ENCODE measurements at regions not wholly inside any gene's neighbourhood (a gene's known extent, or its start where the extent isn't known, plus 50 kb on each side); places are given as distances from the start of the nearest gene placed in this dataset.

- ATAC-seq = no peak
- Mint-ChIP-seq H3K27ac (no peak overlapping the region), H3K36me3 (no peaks in the 10 kb centered on the region), H3K9me3 (peaks cover 0 to 22% (median 2%) of the 10 kb centered on the region in 11 donors), H3K27me3 (peaks cover 0 to 4% (median 0%) of the 10 kb centered on the region in 5 donors), H3K4me3 (no peak overlapping the region), H3K4me1 (no peaks in the 10 kb centered on the region)
- H3K27ac ChIP-seq (ENCODE audit: low read depth, low read length) = no peak overlapping the region
- DNase-seq = no peak
- no peaks in the 10 kb centered on the region for H3K36me3 ChIP-seq (ENCODE audit: control insufficient read depth in 2 of 3, insufficient read depth in 3 of 3, low read length in 3 of 3)
- H3K4me3 ChIP-seq (ENCODE audit: low read length) = no peak overlapping the region
- CTCF ChIA-PET = no interaction called here
- H3K27me3 ChIP-seq (ENCODE audit: control insufficient read depth in 2 of 2, insufficient read depth in 2 of 2, low read length in 2 of 2) = no peaks in the 10 kb centered on the region
- intact Hi-C loops (cut with micrococcal nuclease) = no loop called here
- no peaks in the 10 kb centered on the region for H3K9me3 ChIP-seq (ENCODE audit: control insufficient read depth in 2 of 3, low read length in 3 of 3)
- POLR2A ChIA-PET = no interaction called here
- no peaks in the 10 kb centered on the region for H3K4me1 ChIP-seq (ENCODE audit: control insufficient read depth in 2 of 2, insufficient read depth in 2 of 2, low read length in 2 of 2)
Observed at GRCh38 chr3:118559286-118559685, 475.4 kb downstream of the IGSF11 start.

GRCh38 chr3:118564800-118565199, 469.8 kb downstream of the IGSF11 start:
- Mint-ChIP-seq H3K27ac (no peak overlapping the region), H3K36me3 (no peaks in the 10 kb centered on the region), H3K9me3 (peaks cover 0 to 36% (median 10%) of the 10 kb centered on the region in 11 donors), H3K27me3 (peaks cover 0 to 4% (median 0%) of the 10 kb centered on the region in 5 donors), H3K4me3 (no peak overlapping the region), H3K4me1 (no peaks in the 10 kb centered on the region)
- Histone ChIP-seq H3K27me3 (ENCODE audit: control insufficient read depth in 2 of 2, insufficient read depth in 2 of 2, low read length in 2 of 2) (no peaks in the 10 kb centered on the region), H3K36me3 (ENCODE audit: control insufficient read depth in 2 of 3, insufficient read depth in 3 of 3, low read length in 3 of 3) (no peaks in the 10 kb centered on the region), H3K27ac (ENCODE audit: low read depth, low read length) (no peak overlapping the region), H3K4me3 (ENCODE audit: low read length) (no peak overlapping the region), H3K9me3 (ENCODE audit: control insufficient read depth in 2 of 3, low read length in 3 of 3) (no peaks in the 10 kb centered on the region), H3K4me1 (ENCODE audit: control insufficient read depth in 2 of 2, insufficient read depth in 2 of 2, low read length in 2 of 2) (no peaks in the 10 kb centered on the region)
- ATAC-seq = no peak
- ChIA-PET POLR2A (no interaction called here), CTCF (no interaction called here)
- intact Hi-C loops (cut with micrococcal nuclease) = no loop called here
- DNase-seq = no peak

- no peaks in the 10 kb centered on the region for H3K36me3 ChIP-seq (ENCODE audit: control insufficient read depth in 2 of 3, insufficient read depth in 3 of 3, low read length in 3 of 3)
- H3K9me3 ChIP-seq (ENCODE audit: control insufficient read depth in 2 of 3, low read length in 3 of 3) = no peaks in the 10 kb centered on the region
- ATAC-seq (no peak), DNase-seq (no peak)
- no peaks in the 10 kb centered on the region for H3K27me3 ChIP-seq (ENCODE audit: control insufficient read depth in 2 of 2, insufficient read depth in 2 of 2, low read length in 2 of 2)
- Mint-ChIP-seq H3K4me3 (no peak overlapping the region), H3K27me3 (peaks cover 0 to 9% (median 0%) of the 10 kb centered on the region in 5 donors), H3K9me3 (peaks cover 0 to 8% (median 6%) of the 10 kb centered on the region in 11 donors), H3K27ac (no peak overlapping the region), H3K4me1 (no peaks in the 10 kb centered on the region), H3K36me3 (no peaks in the 10 kb centered on the region)
- H3K27ac ChIP-seq (ENCODE audit: low read depth, low read length) = no peak overlapping the region
- no peaks in the 10 kb centered on the region for H3K4me1 ChIP-seq (ENCODE audit: control insufficient read depth in 2 of 2, insufficient read depth in 2 of 2, low read length in 2 of 2)
- intact Hi-C loops (cut with micrococcal nuclease) = no loop called here
- POLR2A ChIA-PET = no interaction called here
- CTCF ChIA-PET = no interaction called here
- H3K4me3 ChIP-seq (ENCODE audit: low read length) = no peak overlapping the region
Observed at GRCh38 chr3:118573912-118574311, 460.7 kb downstream of the IGSF11 start.

- Mint-ChIP-seq H3K27ac (no peak overlapping the region), H3K36me3 (no peaks in the 10 kb centered on the region), H3K4me3 (no peak overlapping the region), H3K9me3 (peaks cover 0 to 6% (median 2%) of the 10 kb centered on the region in 11 donors), H3K4me1 (no peaks in the 10 kb centered on the region), H3K27me3 (peaks cover 0 to 9% (median 0%) of the 10 kb centered on the region in 5 donors)
- no peak for ATAC-seq
- Histone ChIP-seq H3K4me1 (ENCODE audit: control insufficient read depth in 2 of 2, insufficient read depth in 2 of 2, low read length in 2 of 2) (no peaks in the 10 kb centered on the region), H3K9me3 (ENCODE audit: control insufficient read depth in 2 of 3, low read length in 3 of 3) (no peaks in the 10 kb centered on the region), H3K27me3 (ENCODE audit: control insufficient read depth in 2 of 2, insufficient read depth in 2 of 2, low read length in 2 of 2) (no peaks in the 10 kb centered on the region), H3K27ac (ENCODE audit: low read depth, low read length) (no peak overlapping the region), H3K4me3 (ENCODE audit: low read length) (no peak overlapping the region), H3K36me3 (ENCODE audit: control insufficient read depth in 2 of 3, insufficient read depth in 3 of 3, low read length in 3 of 3) (no peaks in the 10 kb centered on the region)
- ChIA-PET CTCF (no interaction called here), POLR2A (no interaction called here)
- intact Hi-C loops (cut with micrococcal nuclease) = no loop called here
- DNase-seq = no peak
Observed at GRCh38 chr3:118577055-118577777, 457.4 kb downstream of the IGSF11 start.

- Mint-ChIP-seq H3K27me3 (peaks cover 0 to 9% (median 0%) of the 10 kb centered on the region in 5 donors), H3K27ac (no peak overlapping the region), H3K36me3 (no peaks in the 10 kb centered on the region), H3K4me3 (no peak overlapping the region), H3K9me3 (peaks cover 0 to 8% (median 3%) of the 10 kb centered on the region in 11 donors), H3K4me1 (no peaks in the 10 kb centered on the region)
- no peak overlapping the region for H3K27ac ChIP-seq (ENCODE audit: low read depth, low read length)
- no peaks in the 10 kb centered on the region for H3K27me3 ChIP-seq (ENCODE audit: control insufficient read depth in 2 of 2, insufficient read depth in 2 of 2, low read length in 2 of 2)
- no peaks in the 10 kb centered on the region for H3K36me3 ChIP-seq (ENCODE audit: control insufficient read depth in 2 of 3, insufficient read depth in 3 of 3, low read length in 3 of 3)
- POLR2A ChIA-PET = no interaction called here
- DNase-seq = no peak
- H3K9me3 ChIP-seq (ENCODE audit: control insufficient read depth in 2 of 3, low read length in 3 of 3) = no peaks in the 10 kb centered on the region
- H3K4me1 ChIP-seq (ENCODE audit: control insufficient read depth in 2 of 2, insufficient read depth in 2 of 2, low read length in 2 of 2) = no peaks in the 10 kb centered on the region
- intact Hi-C loops (cut with micrococcal nuclease) = no loop called here
- no peak overlapping the region for H3K4me3 ChIP-seq (ENCODE audit: low read length)
- CTCF ChIA-PET = interaction anchor here (0.6 kb wide), 1 partner anchor 112 kb away, joined by 3 read pairs; no protein-coding TSS in a partner anchor
- ATAC-seq = no peak
Observed at GRCh38 chr3:118578559-118578958, 456.1 kb downstream of the IGSF11 start.

- Histone ChIP-seq H3K27ac (ENCODE audit: low read depth, low read length) (no peak overlapping the region), H3K9me3 (ENCODE audit: control insufficient read depth in 2 of 3, low read length in 3 of 3) (no peaks in the 10 kb centered on the region), H3K4me1 (ENCODE audit: control insufficient read depth in 2 of 2, insufficient read depth in 2 of 2, low read length in 2 of 2) (no peaks in the 10 kb centered on the region), H3K4me3 (ENCODE audit: low read length) (no peak overlapping the region), H3K36me3 (ENCODE audit: control insufficient read depth in 2 of 3, insufficient read depth in 3 of 3, low read length in 3 of 3) (no peaks in the 10 kb centered on the region), H3K27me3 (ENCODE audit: control insufficient read depth in 2 of 2, insufficient read depth in 2 of 2, low read length in 2 of 2) (no peaks in the 10 kb centered on the region)
- ATAC-seq (no peak), DNase-seq (no peak)
- Mint-ChIP-seq H3K27ac (no peak overlapping the region), H3K36me3 (no peaks in the 10 kb centered on the region), H3K27me3 (no peaks in the 10 kb centered on the region), H3K4me3 (no peak overlapping the region), H3K9me3 (peaks cover 0 to 9% (median 4%) of the 10 kb centered on the region in 11 donors), H3K4me1 (no peaks in the 10 kb centered on the region)
- intact Hi-C loops (cut with micrococcal nuclease) = no loop called here
- ChIA-PET POLR2A (no interaction called here), CTCF (interaction anchor here (0.6 kb wide), 1 partner anchor 395 kb away, joined by 3 read pairs; no protein-coding TSS in a partner anchor)
Observed at GRCh38 chr3:118587037-118587741, 447.5 kb downstream of the IGSF11 start.

- ATAC-seq (no peak), DNase-seq (no peak)
- ChIA-PET CTCF (no interaction called here), POLR2A (no interaction called here)
- no peaks in the 10 kb centered on the region for H3K4me1 ChIP-seq (ENCODE audit: control insufficient read depth in 2 of 2, insufficient read depth in 2 of 2, low read length in 2 of 2)
- no peaks in the 10 kb centered on the region for H3K36me3 ChIP-seq (ENCODE audit: control insufficient read depth in 2 of 3, insufficient read depth in 3 of 3, low read length in 3 of 3)
- no peaks in the 10 kb centered on the region for H3K27me3 ChIP-seq (ENCODE audit: control insufficient read depth in 2 of 2, insufficient read depth in 2 of 2, low read length in 2 of 2)
- Mint-ChIP-seq H3K9me3 (peaks cover 0 to 13% (median 4%) of the 10 kb centered on the region in 11 donors), H3K27me3 (no peaks in the 10 kb centered on the region), H3K4me3 (no peak overlapping the region), H3K27ac (no peak overlapping the region), H3K4me1 (no peaks in the 10 kb centered on the region), H3K36me3 (no peaks in the 10 kb centered on the region)
- H3K4me3 ChIP-seq (ENCODE audit: low read length) = no peak overlapping the region
- H3K9me3 ChIP-seq (ENCODE audit: control insufficient read depth in 2 of 3, low read length in 3 of 3) = no peaks in the 10 kb centered on the region
- intact Hi-C loops (cut with micrococcal nuclease) = no loop called here
- no peak overlapping the region for H3K27ac ChIP-seq (ENCODE audit: low read depth, low read length)
Observed at GRCh38 chr3:118587847-118588246, 446.8 kb downstream of the IGSF11 start.

Data from naive thymus-derived CD4-positive, alpha-beta T cell (primary cell).